Activated naive CD8-positive, alpha-beta T cell (primary cell): ENCODE measurements at regions not wholly inside any gene's neighbourhood (a gene's known extent, or its start where the extent isn't known, plus 50 kb on each side); places are given as distances from the start of the nearest gene placed in this dataset.

ENCODE experiments used
- H3K27ac Mint-ChIP-seq: one replicate; pipeline ENCODE4 v1.8.0; 2021; ENCODE audit warnings: mixed read lengths
- H3K27me3 Mint-ChIP-seq: one replicate; pipeline ENCODE4 v1.8.0; 2021; ENCODE audit warnings: mixed read lengths
- H3K36me3 Mint-ChIP-seq: one replicate; pipeline ENCODE4 v1.8.0; 2021; ENCODE audit warnings: mixed read lengths
- H3K4me1 Mint-ChIP-seq: one replicate; pipeline ENCODE4 v1.8.0; 2021; ENCODE audit warnings: low read depth, mixed read lengths
- H3K4me3 Mint-ChIP-seq: one replicate; pipeline ENCODE4 v1.8.0; 2021; ENCODE audit warnings: mild to moderate bottlenecking, mixed read lengths
- H3K9me3 Mint-ChIP-seq: one replicate; pipeline ENCODE4 v1.8.0; 2021; ENCODE audit warnings: low read depth, mixed read lengths

DNA sequence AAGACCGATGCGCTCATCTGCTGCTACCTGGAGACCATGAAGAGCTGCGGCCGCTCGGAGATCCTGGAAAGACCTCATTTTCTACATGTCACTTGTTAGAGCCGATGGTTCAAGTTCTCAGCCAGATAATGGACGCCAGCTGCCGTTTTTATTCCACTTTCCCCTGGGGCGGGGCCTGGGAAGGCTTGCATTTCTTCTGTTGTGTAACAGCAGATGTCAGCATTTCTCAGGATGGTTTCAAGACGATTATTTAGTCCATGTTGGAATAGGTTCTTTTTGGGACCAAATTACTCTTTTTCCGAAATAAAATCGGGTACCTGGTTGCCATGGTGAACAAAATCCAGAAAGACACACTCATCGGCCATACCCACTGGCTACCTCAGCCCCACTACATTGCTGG is 1418.3 kb downstream of the CDH11 start:
- Mint-ChIP-seq H3K27ac (no peak overlapping the region), H3K36me3 (no peaks in the 10 kb centered on the region), H3K9me3 (peaks cover 13% of the 10 kb centered on the region), H3K27me3 (no peaks in the 10 kb centered on the region), H3K4me1 (no peaks in the 10 kb centered on the region), H3K4me3 (no peak overlapping the region)

DNA sequence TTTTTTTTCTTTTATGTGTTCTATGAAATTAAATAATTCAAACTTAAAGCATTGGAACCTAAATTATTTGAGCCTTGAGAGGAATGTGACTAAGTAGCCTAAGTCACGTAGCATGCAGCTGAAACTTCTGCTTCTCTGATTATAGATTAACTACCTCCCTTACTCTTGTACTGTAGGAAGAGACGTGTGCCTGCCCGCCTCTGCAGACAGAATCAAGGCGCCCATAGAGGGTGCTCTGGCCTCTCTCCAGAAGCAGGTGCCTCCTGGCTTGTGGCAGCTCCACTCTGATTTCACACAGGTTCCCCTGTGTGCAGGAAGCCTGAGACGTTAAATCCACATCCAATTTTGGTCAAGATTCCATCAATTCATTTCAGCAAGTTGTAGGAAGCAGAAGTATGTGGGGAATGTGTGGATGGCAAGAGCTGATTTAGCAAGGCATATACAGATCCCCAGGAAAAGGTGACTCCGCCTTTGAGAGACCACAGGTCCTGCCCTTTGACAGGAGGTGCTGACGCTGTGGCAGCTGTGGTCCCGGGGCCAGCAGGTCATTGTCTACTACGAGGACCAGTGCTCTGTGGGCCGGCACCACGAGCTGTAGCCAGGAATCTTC is 1418.8 kb downstream of the CDH11 start:
- Mint-ChIP-seq H3K4me3 (no peak overlapping the region), H3K4me1 (no peaks in the 10 kb centered on the region), H3K27ac (no peak overlapping the region), H3K27me3 (no peaks in the 10 kb centered on the region), H3K9me3 (peaks cover 11% of the 10 kb centered on the region), H3K36me3 (no peaks in the 10 kb centered on the region)

DNA sequence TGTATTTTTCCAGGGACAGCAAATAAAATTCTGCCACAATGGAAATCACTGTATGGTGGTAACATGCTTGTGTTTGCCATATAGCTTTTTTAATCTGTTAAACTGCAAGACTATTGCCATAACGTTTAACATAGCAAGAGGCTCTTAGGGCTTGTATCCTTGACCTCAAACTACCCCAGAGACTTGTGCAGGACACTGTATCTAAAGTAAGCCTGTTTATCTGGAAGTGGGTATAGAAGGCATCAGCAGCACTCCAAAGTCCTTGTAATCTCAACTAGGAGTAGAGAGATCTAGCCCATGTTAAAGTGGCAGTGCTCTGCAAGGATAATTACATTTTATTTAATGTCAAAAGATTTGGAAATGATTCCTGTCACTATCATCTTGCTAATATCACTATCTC is 1424.1 kb downstream of the CDH11 start:
- H3K4me3 Mint-ChIP-seq, result no peak overlapping the region
- no peaks in the 10 kb centered on the region for H3K36me3 Mint-ChIP-seq
- H3K27ac Mint-ChIP-seq, result no peak overlapping the region
- peaks cover 23% of the 10 kb centered on the region for H3K9me3 Mint-ChIP-seq
- no peaks in the 10 kb centered on the region for H3K4me1 Mint-ChIP-seq
- no peaks in the 10 kb centered on the region for H3K27me3 Mint-ChIP-seq

DNA sequence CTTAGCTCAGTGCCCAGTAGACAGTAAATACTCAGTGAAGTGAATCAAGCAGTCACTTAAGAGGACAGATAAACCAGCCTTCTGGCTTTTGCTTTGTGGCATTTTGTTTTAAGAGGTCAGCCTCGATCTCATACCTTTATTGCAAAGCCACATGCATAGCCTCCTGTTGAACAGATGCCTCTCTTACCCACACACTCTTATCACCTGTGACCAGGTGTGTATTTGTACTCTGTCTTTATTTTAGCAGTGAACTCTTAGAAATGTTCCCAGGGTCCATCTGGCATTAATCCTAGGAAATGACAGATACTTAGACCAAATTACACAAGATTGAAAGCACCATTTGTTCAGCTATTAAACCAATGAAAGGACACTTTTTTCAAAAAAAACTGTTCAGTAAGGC is 1426.5 kb downstream of the CDH11 start:
- no peak overlapping the region for H3K4me3 Mint-ChIP-seq
- no peaks in the 10 kb centered on the region for H3K36me3 Mint-ChIP-seq
- no peaks in the 10 kb centered on the region for H3K27me3 Mint-ChIP-seq
- no peaks in the 10 kb centered on the region for H3K4me1 Mint-ChIP-seq
- no peak overlapping the region for H3K27ac Mint-ChIP-seq
- H3K9me3 Mint-ChIP-seq, result peaks cover 14% of the 10 kb centered on the region

DNA sequence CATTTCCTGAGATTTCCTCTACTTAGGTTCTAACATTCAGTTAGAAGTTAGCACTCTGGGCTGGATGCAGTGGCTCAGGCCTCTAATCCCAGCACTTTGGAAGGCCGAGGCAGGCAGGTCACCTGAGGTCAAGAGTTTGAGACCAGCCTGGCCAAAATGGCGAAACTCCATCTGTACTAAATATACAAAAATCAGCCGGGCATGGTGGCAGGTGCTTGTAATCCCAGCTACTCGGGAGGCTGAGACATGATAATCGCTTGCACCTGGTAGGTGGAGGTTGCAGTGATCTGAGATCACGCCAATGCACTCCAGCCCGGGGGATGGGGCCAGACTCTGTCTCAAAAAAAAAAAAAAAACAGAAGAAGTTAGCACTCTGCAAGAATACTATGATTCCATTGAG is 1430.9 kb downstream of the CDH11 start:
- Mint-ChIP-seq H3K4me3 (no peak overlapping the region), H3K27ac (no peak overlapping the region), H3K36me3 (no peaks in the 10 kb centered on the region), H3K27me3 (no peaks in the 10 kb centered on the region), H3K4me1 (no peaks in the 10 kb centered on the region), H3K9me3 (peaks cover 36% of the 10 kb centered on the region)

DNA sequence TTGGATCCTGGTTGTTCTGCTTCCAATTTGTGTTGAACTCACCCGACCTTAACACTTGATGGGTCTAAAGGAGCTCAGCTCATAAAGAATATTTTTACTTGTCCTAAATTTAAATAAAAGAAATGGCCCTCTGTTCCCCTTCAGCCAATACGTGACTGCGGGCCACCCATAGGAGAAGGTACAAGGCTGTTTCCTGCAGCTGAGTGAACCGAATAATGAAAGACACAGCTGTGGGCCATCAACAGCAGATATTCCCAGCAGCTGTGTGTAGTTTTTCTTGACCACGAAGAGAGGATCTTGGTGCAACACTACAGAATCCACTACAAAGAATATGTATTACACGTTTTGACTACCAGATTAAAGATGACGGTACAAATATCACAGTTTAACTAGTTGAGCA is 1431.6 kb downstream of the CDH11 start:
- peaks cover 33% of the 10 kb centered on the region for H3K9me3 Mint-ChIP-seq
- H3K27me3 Mint-ChIP-seq, result no peaks in the 10 kb centered on the region
- H3K4me1 Mint-ChIP-seq, result no peaks in the 10 kb centered on the region
- H3K36me3 Mint-ChIP-seq, result no peaks in the 10 kb centered on the region
- no peak overlapping the region for H3K4me3 Mint-ChIP-seq
- no peak overlapping the region for H3K27ac Mint-ChIP-seq

DNA sequence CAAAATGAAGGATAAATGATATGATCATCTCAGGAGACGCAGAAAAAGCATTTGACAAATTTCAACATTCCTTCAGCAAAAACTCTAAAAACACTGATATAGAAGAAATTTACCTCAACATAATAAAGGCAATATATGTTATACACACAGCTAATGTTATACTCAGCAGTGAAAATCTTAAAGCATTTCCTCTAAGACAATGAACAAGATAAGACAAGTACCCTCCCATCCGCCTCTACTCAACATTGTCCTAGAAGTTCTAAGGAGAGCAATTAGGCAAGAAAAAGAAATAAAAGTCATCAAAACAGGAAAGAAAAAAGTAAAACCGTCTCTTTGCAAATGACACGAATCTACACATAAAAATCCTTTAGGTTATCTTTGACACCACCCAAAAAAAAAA is 1432.8 kb downstream of the CDH11 start:
- Mint-ChIP-seq H3K27me3 (no peaks in the 10 kb centered on the region), H3K9me3 (peaks cover 30% of the 10 kb centered on the region), H3K4me3 (no peak overlapping the region), H3K4me1 (no peaks in the 10 kb centered on the region), H3K27ac (no peak overlapping the region), H3K36me3 (no peaks in the 10 kb centered on the region)

DNA sequence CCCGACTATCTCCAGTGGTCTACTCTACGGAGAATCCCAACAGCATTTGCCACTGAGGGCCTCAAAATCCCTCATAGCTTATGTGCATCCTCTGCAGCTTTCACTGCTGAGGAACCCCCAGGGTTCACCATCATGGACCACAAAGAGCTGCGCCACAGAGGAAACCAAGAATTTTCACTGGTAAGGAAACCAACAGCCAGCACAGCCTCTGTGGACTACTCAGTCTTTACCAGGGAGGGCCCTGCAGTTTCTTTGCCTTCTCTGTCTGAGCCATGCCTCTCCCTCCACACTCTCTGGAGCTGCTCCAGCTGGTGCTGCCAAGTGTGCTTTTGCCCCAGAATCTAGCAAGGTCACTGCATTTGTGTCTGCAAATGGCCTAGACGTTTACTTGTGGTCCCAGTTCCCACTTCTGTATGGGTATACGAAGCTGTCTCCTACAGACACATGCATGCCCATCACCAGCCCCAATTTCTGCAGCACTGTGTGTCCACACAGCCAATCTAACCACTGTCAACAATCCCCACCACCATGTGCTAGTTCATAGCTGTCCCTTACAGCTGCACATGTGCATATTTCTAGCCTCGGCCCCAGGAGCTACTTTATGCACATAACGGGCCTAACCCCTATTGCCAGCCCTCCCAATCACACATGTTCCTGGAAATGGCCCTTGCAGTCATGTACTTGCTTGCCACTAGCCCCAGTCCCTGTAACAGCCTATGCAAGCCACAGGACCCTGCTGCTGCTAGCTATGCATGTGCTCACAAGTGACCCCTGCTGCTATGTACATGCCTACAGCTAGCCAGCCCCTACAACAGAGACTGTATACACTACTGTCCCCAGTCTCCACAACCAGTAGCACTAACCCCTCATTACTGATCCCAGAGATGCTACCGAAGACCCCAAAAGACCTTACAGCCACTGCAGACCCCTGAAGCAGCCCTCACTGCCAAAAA is 1437.4 kb downstream of the CDH11 start:
- Mint-ChIP-seq H3K27ac (no peak overlapping the region), H3K27me3 (no peaks in the 10 kb centered on the region), H3K4me3 (no peak overlapping the region), H3K9me3 (peaks cover 24% of the 10 kb centered on the region), H3K4me1 (no peaks in the 10 kb centered on the region), H3K36me3 (no peaks in the 10 kb centered on the region)

DNA sequence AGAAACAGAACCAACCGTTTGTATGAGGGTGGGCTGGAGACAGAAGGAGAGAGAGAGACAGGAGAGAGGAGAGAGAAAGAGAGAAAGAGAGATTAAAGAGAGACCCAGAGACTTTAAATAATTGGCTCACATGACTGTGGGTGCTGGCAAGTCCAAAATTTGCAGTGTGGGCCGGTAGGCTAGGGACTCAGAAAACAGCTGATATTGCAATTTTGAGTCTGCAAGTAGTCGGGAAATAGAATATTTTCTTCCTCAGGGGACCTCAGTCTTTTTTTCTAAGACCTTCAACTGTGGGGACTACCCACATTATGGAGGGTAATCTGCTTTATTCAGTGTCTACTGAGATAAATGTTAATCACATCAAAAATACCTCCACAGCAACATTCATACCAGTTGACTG is 1439.0 kb downstream of the CDH11 start:
- Mint-ChIP-seq H3K9me3 (peaks cover 12% of the 10 kb centered on the region), H3K4me1 (no peaks in the 10 kb centered on the region), H3K4me3 (no peak overlapping the region), H3K27ac (no peak overlapping the region), H3K27me3 (no peaks in the 10 kb centered on the region), H3K36me3 (no peaks in the 10 kb centered on the region)

DNA sequence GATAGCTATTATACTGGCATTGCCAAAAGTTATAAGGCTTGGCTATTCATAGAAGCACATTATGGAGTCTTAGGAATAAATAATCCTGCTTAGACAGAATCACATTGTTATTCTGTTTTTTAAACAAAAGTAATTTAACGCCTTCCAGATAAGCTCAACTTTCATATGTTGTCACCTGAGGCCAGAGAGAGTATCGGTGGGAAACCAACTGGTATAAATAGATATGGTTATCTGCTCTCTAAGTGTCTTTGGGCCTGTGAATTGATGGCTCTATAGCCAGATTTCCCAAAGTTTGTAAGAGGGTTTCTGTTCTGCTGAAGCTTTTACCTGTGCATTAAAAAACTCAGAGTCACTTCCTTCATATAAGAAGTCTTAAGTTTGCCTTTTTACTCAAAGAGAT is 1449.4 kb downstream of the CDH11 start:
- Mint-ChIP-seq H3K27ac (no peak overlapping the region), H3K4me1 (no peaks in the 10 kb centered on the region), H3K4me3 (no peak overlapping the region), H3K9me3 (peaks cover 19% of the 10 kb centered on the region), H3K36me3 (no peaks in the 10 kb centered on the region), H3K27me3 (no peaks in the 10 kb centered on the region)

DNA sequence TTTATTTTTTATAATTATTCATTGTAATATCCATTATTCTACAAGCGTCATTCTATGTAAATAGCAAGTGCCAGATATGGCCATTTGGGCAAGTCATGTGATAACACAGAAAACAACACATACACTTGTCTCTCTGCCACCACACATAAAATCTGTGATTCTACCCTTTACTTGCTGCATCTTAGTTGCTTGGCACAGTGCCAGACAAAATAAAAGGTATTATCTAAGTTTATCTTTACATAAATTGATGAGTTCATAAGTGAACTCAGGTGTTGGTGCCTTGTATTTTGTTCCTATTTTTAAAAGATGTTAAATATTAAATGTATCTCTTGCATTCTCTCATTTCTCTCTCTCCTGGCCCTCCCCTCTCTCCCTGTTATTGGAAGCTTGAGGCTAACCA is 1458.7 kb downstream of the CDH11 start:
- Mint-ChIP-seq H3K27me3 (no peaks in the 10 kb centered on the region), H3K36me3 (no peaks in the 10 kb centered on the region), H3K27ac (no peak overlapping the region), H3K4me3 (no peak overlapping the region), H3K9me3 (peaks cover 16% of the 10 kb centered on the region), H3K4me1 (no peaks in the 10 kb centered on the region)

DNA sequence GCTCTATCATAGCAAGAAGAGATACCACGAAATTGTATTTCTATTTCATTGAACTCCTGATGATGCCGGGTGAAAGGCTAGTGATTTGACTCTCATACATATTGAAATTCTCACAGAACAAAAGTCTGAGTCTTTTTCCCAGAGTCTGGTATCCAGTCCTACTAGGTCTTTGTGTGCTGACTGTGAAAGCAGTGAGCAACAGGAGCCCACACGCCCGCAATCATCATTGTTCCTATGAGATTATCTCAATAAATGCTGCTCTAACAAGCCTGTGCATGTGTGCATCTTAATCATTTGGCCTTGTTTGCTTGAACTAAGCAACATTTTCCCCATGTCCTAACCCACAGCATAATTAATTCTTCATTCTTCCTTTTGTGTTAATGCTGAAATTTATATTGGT is 1466.0 kb downstream of the CDH11 start:
- H3K27me3 Mint-ChIP-seq, result no peaks in the 10 kb centered on the region
- H3K27ac Mint-ChIP-seq, result no peak overlapping the region
- no peaks in the 10 kb centered on the region for H3K36me3 Mint-ChIP-seq
- H3K9me3 Mint-ChIP-seq, result no peaks in the 10 kb centered on the region
- no peak overlapping the region for H3K4me3 Mint-ChIP-seq
- H3K4me1 Mint-ChIP-seq, result no peaks in the 10 kb centered on the region

DNA sequence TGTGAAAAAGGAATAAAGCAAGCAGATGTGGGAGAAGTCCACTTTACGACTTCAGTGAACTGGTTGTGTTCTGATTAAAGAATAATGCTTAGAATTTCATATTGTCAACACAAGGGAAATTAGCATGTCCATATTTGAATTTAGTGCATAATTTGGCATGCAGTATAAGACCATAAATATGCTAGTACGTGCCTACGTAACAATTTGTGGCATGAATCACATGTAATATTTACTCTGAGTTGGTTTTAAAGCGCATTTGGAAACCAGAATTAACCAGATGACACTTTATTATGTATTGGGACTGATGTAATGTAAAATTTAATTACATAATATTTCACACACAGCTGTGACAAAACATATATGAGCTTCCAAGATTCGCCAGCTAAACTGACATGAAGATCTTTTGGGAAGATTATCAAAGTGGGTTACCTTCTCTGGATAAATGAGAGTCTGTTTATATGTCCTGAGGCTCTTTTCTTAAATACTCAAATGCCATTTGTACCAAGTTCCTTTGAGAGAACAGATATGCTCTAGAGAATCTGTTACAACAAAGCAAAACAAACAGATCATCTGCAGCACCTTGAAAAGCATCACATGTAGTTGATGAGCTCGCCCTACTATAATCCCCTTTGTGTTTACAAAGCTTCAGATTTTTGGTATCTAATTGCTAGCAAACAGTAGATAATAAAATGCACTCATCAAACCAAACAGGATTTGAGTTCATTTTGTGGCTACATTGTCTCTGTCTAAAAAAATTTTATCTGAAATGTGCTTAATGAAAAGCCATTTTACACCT is 1468.6 kb downstream of the CDH11 start:
- Mint-ChIP-seq H3K27me3 (no peaks in the 10 kb centered on the region), H3K27ac (no peak overlapping the region), H3K9me3 (peaks cover 3% of the 10 kb centered on the region), H3K4me1 (no peaks in the 10 kb centered on the region), H3K36me3 (no peaks in the 10 kb centered on the region), H3K4me3 (no peak overlapping the region)

DNA sequence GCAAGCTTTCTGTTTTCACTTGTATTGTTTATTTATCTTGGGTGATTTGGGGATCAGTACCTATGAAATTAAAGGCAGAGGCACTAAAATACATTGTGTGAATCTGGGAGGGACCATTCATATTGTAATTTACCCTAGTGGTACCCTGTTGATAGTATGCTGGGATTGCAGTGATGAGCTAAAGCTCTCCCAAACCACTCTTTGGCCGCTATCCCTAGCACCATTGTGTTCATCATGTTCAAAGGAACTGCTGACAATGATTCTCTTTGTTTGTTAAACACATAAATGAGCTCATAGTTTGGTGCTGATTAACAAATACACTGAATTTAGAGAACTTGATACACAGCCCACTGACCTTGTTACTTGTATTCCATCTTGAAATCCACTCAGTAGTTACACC is 1469.8 kb downstream of the CDH11 start:
- Mint-ChIP-seq H3K27me3 (no peaks in the 10 kb centered on the region), H3K27ac (no peak overlapping the region), H3K4me1 (no peaks in the 10 kb centered on the region), H3K36me3 (no peaks in the 10 kb centered on the region), H3K4me3 (no peak overlapping the region), H3K9me3 (peaks cover 7% of the 10 kb centered on the region)

DNA sequence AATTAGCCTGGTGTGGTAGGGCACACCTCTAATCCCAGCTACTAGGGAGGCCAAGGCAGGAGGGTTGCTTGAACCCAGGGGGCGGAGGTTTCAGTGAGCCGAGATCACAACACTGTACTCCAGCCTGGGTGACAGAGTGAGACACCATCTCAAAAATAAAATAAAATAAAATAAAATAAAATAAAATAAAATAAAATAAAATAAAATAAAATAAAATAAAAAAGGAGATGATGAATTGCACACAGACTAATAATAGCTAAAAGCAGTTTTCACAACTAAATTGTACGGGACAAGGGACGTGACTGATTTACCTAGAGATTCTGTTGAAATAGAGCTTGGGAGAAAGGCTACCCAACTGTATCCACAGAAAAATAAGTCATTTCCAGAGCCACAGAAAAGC is 1471.3 kb downstream of the CDH11 start:
- H3K36me3 Mint-ChIP-seq, result no peaks in the 10 kb centered on the region
- H3K27ac Mint-ChIP-seq, result no peak overlapping the region
- no peaks in the 10 kb centered on the region for H3K27me3 Mint-ChIP-seq
- H3K4me1 Mint-ChIP-seq, result no peaks in the 10 kb centered on the region
- peaks cover 12% of the 10 kb centered on the region for H3K9me3 Mint-ChIP-seq
- H3K4me3 Mint-ChIP-seq, result no peak overlapping the region
